Astrocyte (in vitro differentiated cells and primary cell): ENCODE measurements at regions not wholly inside any gene's neighbourhood (a gene's known extent, or its start where the extent isn't known, plus 50 kb on each side); places are given as distances from the start of the nearest gene placed in this dataset.

ENCODE experiments used
- EZH2 ChIP-seq: IDR thresholded peaks from 2 replicates; pipeline ENCODE4 v1.6.1; 2012; ENCODE audit warnings: mild to moderate bottlenecking, low read length, inconsistent platforms; ENCODE audit not compliant: insufficient read depth
- TF ChIP-seq, protein P1 (sequence below): IDR thresholded peaks from 2 replicates; pipeline ENCODE4 v1.5.1; 2011; ENCODE audit warnings: low read depth, mild to moderate bottlenecking, inconsistent platforms, low read length, moderate library complexity; ENCODE audit not compliant: insufficient read depth

DNA sequence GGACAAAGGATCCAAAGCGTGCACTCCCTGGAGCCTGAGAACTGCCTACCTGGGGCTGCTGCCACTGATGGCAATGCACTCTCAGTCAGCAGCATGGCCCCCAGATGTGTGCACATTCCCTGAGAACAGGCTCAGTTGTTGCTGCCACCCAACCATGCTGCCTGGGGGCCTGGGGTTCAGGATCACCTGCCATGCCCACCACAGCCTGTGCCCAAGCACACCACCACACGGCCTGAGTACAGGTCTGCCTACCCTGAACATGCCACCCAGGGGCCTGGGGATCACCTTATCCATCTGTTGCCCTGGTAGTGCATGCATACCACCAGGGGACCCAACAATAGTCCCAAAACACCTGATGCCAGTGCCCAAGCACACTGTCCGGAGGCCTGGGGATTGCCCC is 1174.5 kb downstream of the SORCS1 start:
- TF ChIP-seq, protein P1, sequence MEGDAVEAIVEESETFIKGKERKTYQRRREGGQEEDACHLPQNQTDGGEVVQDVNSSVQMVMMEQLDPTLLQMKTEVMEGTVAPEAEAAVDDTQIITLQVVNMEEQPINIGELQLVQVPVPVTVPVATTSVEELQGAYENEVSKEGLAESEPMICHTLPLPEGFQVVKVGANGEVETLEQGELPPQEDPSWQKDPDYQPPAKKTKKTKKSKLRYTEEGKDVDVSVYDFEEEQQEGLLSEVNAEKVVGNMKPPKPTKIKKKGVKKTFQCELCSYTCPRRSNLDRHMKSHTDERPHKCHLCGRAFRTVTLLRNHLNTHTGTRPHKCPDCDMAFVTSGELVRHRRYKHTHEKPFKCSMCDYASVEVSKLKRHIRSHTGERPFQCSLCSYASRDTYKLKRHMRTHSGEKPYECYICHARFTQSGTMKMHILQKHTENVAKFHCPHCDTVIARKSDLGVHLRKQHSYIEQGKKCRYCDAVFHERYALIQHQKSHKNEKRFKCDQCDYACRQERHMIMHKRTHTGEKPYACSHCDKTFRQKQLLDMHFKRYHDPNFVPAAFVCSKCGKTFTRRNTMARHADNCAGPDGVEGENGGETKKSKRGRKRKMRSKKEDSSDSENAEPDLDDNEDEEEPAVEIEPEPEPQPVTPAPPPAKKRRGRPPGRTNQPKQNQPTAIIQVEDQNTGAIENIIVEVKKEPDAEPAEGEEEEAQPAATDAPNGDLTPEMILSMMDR: no peak
- no peak for TF ChIP-seq EZH2
